Stomach (tissue), 8 donors: ENCODE measurements at regions not wholly inside any gene's neighbourhood (a gene's known extent, or its start where the extent isn't known, plus 50 kb on each side); places are given as distances from the start of the nearest gene placed in this dataset.

ENCODE experiments used
- DNase-seq, 2 donors: peaks; one replicate each; pipeline versions ENCODE4 v3.0.0 to v3.0.0-alpha.2; 2013 to 2019
- H3K27ac ChIP-seq, 5 donors: fragments of 200-600 bp in 4 of 5; sonication (generic) in 4 of 5; one replicate each; pipeline ENCODE4 v1.5.1; 2013 to 2019; ENCODE audit warnings: mild to moderate bottlenecking in 1 of 5, moderate library complexity in 1 of 5
- H3K27me3 ChIP-seq, 3 donors: fragments of 200-600 bp; sonication (generic); one replicate each; pipeline ENCODE4 v1.5.1; 2017 to 2019; ENCODE audit warnings: mixed run types in 1 of 3
- H3K36me3 ChIP-seq, 4 donors: fragments of 200-600 bp; sonication (generic); 1 replicate in 3 of 4; 2 replicates in 1 of 4; pipeline ENCODE4 v1.5.1; 2016 to 2019
- H3K4me1 ChIP-seq, 4 donors: fragments of 200-600 bp; sonication (generic); one replicate each; pipeline ENCODE4 v1.5.1; 2016 to 2019
- H3K4me3 ChIP-seq, 4 donors: fragments of 200-600 bp; sonication (generic) in 3 of 4; one replicate each; pipeline ENCODE4 v1.5.1; 2016 to 2019; ENCODE audit warnings: mild to moderate bottlenecking in 1 of 4
- H3K9me3 ChIP-seq, 4 donors: fragments of 200-600 bp; sonication (generic); one replicate each; pipeline ENCODE4 v1.5.1; 2016 to 2019
- CTCF ChIP-seq, 7 experiments: fragments of 450-650 bp in 4 of 7; fragments of 200-600 bp in 3 of 7; sonication (generic) in 3 of 7; IDR thresholded peaks; one replicate each; pipeline ENCODE4 v1.5.1; 2016 to 2019; ENCODE audit warnings: antibody characterized with exemption in 7 of 7, control low read depth in 2 of 7, mild to moderate bottlenecking in 1 of 7
- EP300 ChIP-seq: sonication (generic); formaldehyde crosslinking; IDR thresholded peaks from one replicate; pipeline ENCODE4 v1.6.1; 2017; ENCODE audit warnings: antibody characterized with exemption
- POLR2A ChIP-seq, 4 donors: fragments of 450-650 bp; IDR thresholded peaks; one replicate each; pipeline ENCODE4 v1.6.1; 2016; ENCODE audit warnings: antibody characterized with exemption in 4 of 4, control low read depth in 2 of 4, mild to moderate bottlenecking in 1 of 4, moderate library complexity in 1 of 4
- POLR2AphosphoS5 ChIP-seq, 3 donors: sonication (generic); formaldehyde crosslinking; IDR thresholded peaks; one replicate each; pipeline ENCODE4 v1.6.1; 2016; ENCODE audit warnings: antibody characterized with exemption in 3 of 3
- WGBS, 5 donors: extraction: QIAGEN DNeasy Blood & Tissue Kit in 3 of 5; methylation state at CpG; one replicate each; pipeline versions ENCODE4 v1.1.5 to v1.1.7; 2013 to 2018; 5-methylcytosine and 5-hydroxymethylcytosine counted together
- intact Hi-C: fragments of 100-400 bp; cut with DNase I; formaldehyde crosslinking; loops from one replicate; pipeline ENCODE4 v1.15.1; 2023; ENCODE audit warnings: low total_unique reads
- donor health status: healthy with polysubstance abuse.
- donor health status: Bipolar disorder and iron deficiency.
- donor health status: healthy.

GRCh38 chr2:58851598-58851997 is 610.5 kb upstream of the FANCL start:
- no peaks in the 10 kb centered on the region for H3K4me1 ChIP-seq
- no peak overlapping the region for H3K4me3 ChIP-seq
- H3K27ac ChIP-seq, result no peak overlapping the region
- H3K27me3 ChIP-seq, result no peaks in the 10 kb centered on the region
- H3K9me3 ChIP-seq, result no peaks in the 10 kb centered on the region
- H3K36me3 ChIP-seq, result no peaks in the 10 kb centered on the region
- TF ChIP-seq POLR2AphosphoS5 (IDR thresholded peaks at IDR 0.05) (no peak), POLR2A (IDR thresholded peaks at IDR 0.05) (no peak), EP300 (no peak), CTCF (IDR thresholded peaks at IDR 0.05) (no peak)
- DNase-seq, result no peak
- 56 to 75% (median 64%) methylated on average over 2 of the region's 2 CpGs for WGBS, 5 donors
- intact Hi-C loops, result no loop called here

- Histone ChIP-seq H3K9me3 (no peaks in the 10 kb centered on the region), H3K27me3 (no peaks in the 10 kb centered on the region), H3K36me3 (no peaks in the 10 kb centered on the region), H3K27ac (no peak overlapping the region), H3K4me1 (no peaks in the 10 kb centered on the region), H3K4me3 (no peak overlapping the region)
- intact Hi-C loops, result no loop called here
- TF ChIP-seq POLR2AphosphoS5 (IDR thresholded peaks at IDR 0.05) (no peak), CTCF (IDR thresholded peaks at IDR 0.05) (no peak), EP300 (no peak), POLR2A (IDR thresholded peaks at IDR 0.05) (no peak)
- WGBS, 5 donors, result 65 to 80% (median 77%) methylated on average over 3 of the region's 3 CpGs
- DNase-seq, result no peak
Measured at GRCh38 chr2:58845011-58845410, 603.9 kb upstream of the FANCL start.

GRCh38 chr2:58842501-58843155 is 601.5 kb upstream of the FANCL start:
- Histone ChIP-seq H3K4me3 (no peak overlapping the region), H3K36me3 (no peaks in the 10 kb centered on the region), H3K9me3 (no peaks in the 10 kb centered on the region), H3K27ac (no peak overlapping the region), H3K4me1 (no peaks in the 10 kb centered on the region), H3K27me3 (no peaks in the 10 kb centered on the region)
- WGBS, 5 donors, result 55 to 61% (median 58%) methylated on average over 5 of the region's 5 CpGs
- TF ChIP-seq POLR2A (IDR thresholded peaks at IDR 0.05), result no peak
- no peak for TF ChIP-seq POLR2AphosphoS5 (IDR thresholded peaks at IDR 0.05)
- no peak for TF ChIP-seq EP300
- no peak for TF ChIP-seq CTCF (IDR thresholded peaks at IDR 0.05)
- DNase-seq, result no peak
- intact Hi-C loops, result no loop called here

- Histone ChIP-seq H3K4me3 (no peak overlapping the region), H3K4me1 (no peaks in the 10 kb centered on the region), H3K27me3 (no peaks in the 10 kb centered on the region), H3K27ac (no peak overlapping the region), H3K9me3 (peaks cover 0 to 16% (median 14%) of the 10 kb centered on the region in 4 donors), H3K36me3 (no peaks in the 10 kb centered on the region)
- WGBS, 5 donors, result 8 to 13% (median 11%) methylated on average over 3 of the region's 3 CpGs
- DNase-seq, result peak in 1 of 2 donors; percentile 76
- no peak for TF ChIP-seq CTCF (IDR thresholded peaks at IDR 0.05)
- no peak for TF ChIP-seq EP300
- TF ChIP-seq POLR2AphosphoS5 (IDR thresholded peaks at IDR 0.05), result no peak
- no peak for TF ChIP-seq POLR2A (IDR thresholded peaks at IDR 0.05)
- intact Hi-C loops, result no loop called here
Measured at GRCh38 chr2:58834404-58834803, 593.3 kb upstream of the FANCL start.
